MCF 10A (cell line): ENCODE measurements at regions not wholly inside any gene's neighbourhood (a gene's known extent, or its start where the extent isn't known, plus 50 kb on each side); places are given as distances from the start of the nearest gene placed in this dataset.

Experiments used
- BruUV-seq: library from RNA; stranded (reverse); fragments of 400-500 nt; replicated peaks from 2 replicates; lab custom pipeline; 2021; lab: Mats Ljungman, UMichigan
- CTCF ChIA-PET: fragments of 300-600 bp; sonication (Branson Sonifier 250); formaldehyde crosslinking; extraction: SDS; loops from one replicate; lab custom pipeline; 2021; ENCODE audit warnings: antibody characterized with exemption, inconsistent platforms; lab: Yijun Ruan, JAX
- POLR2A ChIA-PET: fragments of 300-600, 350-650 bp; sonication (Branson Sonifier 250); formaldehyde crosslinking; extraction: SDS; loops from one replicate; lab custom pipeline; 2020; ENCODE audit warnings: antibody characterized with exemption, inconsistent platforms; lab: Yijun Ruan, JAX
- DNase-seq: peaks from one replicate; pipeline ENCODE4 v3.0.0-alpha.2; 2018; ENCODE audit not compliant: unreplicated experiment
- H3K27ac Mint-ChIP-seq: one replicate; pipeline ENCODE4 v1.8.0; 2022; ENCODE audit warnings: mild to moderate bottlenecking, low read depth, mixed read lengths; ENCODE audit not compliant: unreplicated experiment
- H3K27me3 Mint-ChIP-seq: one replicate; pipeline ENCODE4 v1.8.0; 2022; ENCODE audit warnings: mixed read lengths; ENCODE audit not compliant: insufficient read depth, unreplicated experiment
- H3K36me3 Mint-ChIP-seq: one replicate; pipeline ENCODE4 v1.8.0; 2022; ENCODE audit warnings: mild to moderate bottlenecking, moderate library complexity, mixed read lengths; ENCODE audit not compliant: insufficient read depth, unreplicated experiment
- H3K4me1 Mint-ChIP-seq: one replicate; pipeline ENCODE4 v1.8.0; 2022; ENCODE audit warnings: mixed read lengths; ENCODE audit not compliant: insufficient read depth, unreplicated experiment
- H3K4me3 Mint-ChIP-seq: one replicate; pipeline ENCODE4 v1.8.0; 2022; ENCODE audit warnings: mild to moderate bottlenecking, moderate library complexity, mixed read lengths; ENCODE audit not compliant: unreplicated experiment
- H3K9me3 Mint-ChIP-seq: one replicate; pipeline ENCODE4 v1.8.0; 2022; ENCODE audit warnings: mixed read lengths; ENCODE audit not compliant: unreplicated experiment
- intact Hi-C: fragments of 100-400 bp; cut with micrococcal nuclease; formaldehyde crosslinking; loops from 2 replicates; pipeline ENCODE4 v1.14.1; 2022
- TF ChIP-seq, protein P1 (sequence below): fragments of 200-600 bp; IDR thresholded peaks from one replicate; pipeline ENCODE4 v1.8.0; 2022; ENCODE audit warnings: antibody characterized with exemption, mild to moderate bottlenecking; ENCODE audit not compliant: unreplicated experiment

DNA sequence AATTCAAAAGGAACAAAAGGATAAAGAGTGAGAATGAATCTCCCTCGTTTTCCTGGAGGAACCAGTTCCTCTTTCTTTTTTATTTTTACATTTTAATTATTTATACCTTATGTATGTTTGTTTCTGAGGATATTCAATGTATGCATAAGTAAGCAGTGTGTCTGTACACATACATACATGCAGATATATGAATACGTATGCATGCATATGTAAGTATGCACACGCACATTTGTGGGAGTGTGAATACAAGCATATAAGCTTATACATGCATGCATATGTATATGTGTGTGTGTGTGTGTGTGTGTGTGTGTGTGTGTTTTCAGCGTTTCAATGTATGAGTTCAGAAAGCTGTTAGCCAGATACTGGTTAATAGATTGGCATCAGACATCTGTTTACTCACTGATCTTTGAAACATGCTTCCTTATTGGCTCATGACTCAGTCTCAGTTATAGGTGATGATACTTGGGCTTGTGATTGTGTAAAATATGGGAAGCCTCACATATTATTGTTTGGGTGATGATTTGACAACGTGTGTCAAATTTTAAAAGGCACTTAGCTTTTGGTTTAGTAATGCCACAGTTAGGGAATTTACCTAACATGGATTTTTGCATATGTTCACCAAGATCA, 279.7 kb upstream of the TRIB2 start:
- H3K27me3 Mint-ChIP-seq, result no peaks in the 10 kb centered on the region
- no peaks in the 10 kb centered on the region for H3K36me3 Mint-ChIP-seq
- no peak overlapping the region for H3K27ac Mint-ChIP-seq
- no peaks in the 10 kb centered on the region for H3K9me3 Mint-ChIP-seq
- no TSS peak for BruUV-seq
- CTCF ChIA-PET, result interaction anchor here (0.6 to 1.5 kb wide), 4 partner anchors 8 to 570 kb away, joined by 3 to 5 read pairs (median 4); no protein-coding TSS in a partner anchor
- POLR2A ChIA-PET, result interaction anchor here (1.2 kb wide), 1 partner anchor 15 kb away, joined by 3 read pairs; no protein-coding TSS in a partner anchor
- DNase-seq, result no peak
- H3K4me1 Mint-ChIP-seq, result no peaks in the 10 kb centered on the region
- H3K4me3 Mint-ChIP-seq, result no peak overlapping the region
- TF ChIP-seq, protein P1, sequence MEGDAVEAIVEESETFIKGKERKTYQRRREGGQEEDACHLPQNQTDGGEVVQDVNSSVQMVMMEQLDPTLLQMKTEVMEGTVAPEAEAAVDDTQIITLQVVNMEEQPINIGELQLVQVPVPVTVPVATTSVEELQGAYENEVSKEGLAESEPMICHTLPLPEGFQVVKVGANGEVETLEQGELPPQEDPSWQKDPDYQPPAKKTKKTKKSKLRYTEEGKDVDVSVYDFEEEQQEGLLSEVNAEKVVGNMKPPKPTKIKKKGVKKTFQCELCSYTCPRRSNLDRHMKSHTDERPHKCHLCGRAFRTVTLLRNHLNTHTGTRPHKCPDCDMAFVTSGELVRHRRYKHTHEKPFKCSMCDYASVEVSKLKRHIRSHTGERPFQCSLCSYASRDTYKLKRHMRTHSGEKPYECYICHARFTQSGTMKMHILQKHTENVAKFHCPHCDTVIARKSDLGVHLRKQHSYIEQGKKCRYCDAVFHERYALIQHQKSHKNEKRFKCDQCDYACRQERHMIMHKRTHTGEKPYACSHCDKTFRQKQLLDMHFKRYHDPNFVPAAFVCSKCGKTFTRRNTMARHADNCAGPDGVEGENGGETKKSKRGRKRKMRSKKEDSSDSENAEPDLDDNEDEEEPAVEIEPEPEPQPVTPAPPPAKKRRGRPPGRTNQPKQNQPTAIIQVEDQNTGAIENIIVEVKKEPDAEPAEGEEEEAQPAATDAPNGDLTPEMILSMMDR, result no peak
- intact Hi-C loops, result no loop called here

DNA sequence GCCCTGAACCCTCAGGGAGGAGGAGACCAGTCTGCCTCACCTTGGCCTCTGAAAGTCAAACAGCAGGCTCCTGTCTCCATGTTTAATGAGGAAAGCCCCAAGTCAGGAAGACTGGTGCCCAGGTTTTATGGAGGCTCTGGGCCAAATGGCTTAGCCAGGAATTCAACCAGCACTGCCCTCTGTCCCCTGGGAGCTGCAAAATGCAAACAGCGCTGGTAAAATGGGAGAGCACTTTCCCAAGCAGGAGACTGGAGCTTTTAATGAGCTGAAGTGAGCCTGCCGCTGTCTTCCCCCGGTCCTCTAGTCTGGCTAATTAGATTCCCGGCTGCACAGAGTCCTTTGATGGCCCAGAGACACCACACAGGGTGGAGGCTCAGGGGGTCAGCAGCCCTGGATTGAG, 276.0 kb upstream of the TRIB2 start:
- TF ChIP-seq, protein P1, result no peak
- H3K27me3 Mint-ChIP-seq, result no peaks in the 10 kb centered on the region
- no peak overlapping the region for H3K27ac Mint-ChIP-seq
- H3K4me1 Mint-ChIP-seq, result peaks cover 6% of the 10 kb centered on the region
- intact Hi-C loops, result loop anchor here (5.0 kb wide), 1 partner anchor 262 kb away; no protein-coding TSS in a partner anchor
- no TSS peak for BruUV-seq
- ChIA-PET POLR2A (no interaction called here), CTCF (interaction anchor here (0.6 to 1.0 kb wide), 2 partner anchors 275 to 276 kb away, joined by 3 to 5 read pairs; partner anchors contain the start of gene TRIB2)
- no peaks in the 10 kb centered on the region for H3K9me3 Mint-ChIP-seq
- no peaks in the 10 kb centered on the region for H3K36me3 Mint-ChIP-seq
- no peak overlapping the region for H3K4me3 Mint-ChIP-seq
- no peak for DNase-seq

DNA sequence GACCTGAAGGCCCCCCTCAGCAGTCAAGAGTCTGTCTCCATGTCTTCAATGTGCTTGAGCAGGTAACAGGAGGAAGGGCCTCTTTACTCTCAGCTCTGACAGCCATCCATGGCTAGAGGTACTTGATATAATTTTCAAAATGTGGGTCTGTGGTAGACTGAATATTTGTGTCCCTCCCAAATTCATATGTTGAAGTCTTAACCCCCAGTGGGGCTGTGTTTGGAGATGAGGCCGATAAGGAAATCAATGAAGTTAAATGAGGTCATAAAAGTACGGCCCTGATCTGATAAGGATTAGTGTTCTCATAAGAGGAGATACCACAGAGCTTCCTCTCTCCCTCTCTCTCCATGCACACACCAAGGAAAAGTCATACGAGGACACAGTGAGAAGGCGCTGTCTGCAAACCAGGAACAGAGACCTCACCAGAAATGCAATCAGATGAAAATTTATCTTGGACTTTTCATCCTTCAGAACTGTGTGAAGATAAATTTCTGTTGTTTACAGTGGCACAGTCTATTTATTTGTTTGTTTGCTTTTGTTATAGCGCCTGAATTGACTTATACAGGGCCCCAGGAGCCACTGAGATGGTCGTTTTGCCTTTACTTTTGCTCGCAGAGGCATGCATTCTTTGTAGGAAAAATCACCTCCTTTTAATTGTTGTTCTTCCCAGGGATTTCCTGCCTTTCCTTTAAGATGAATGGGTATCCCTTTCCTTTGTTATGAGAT, 274.8 kb upstream of the TRIB2 start:
- intact Hi-C loops, result loop anchor here (5.0 kb wide), 1 partner anchor 260 kb away; no protein-coding TSS in a partner anchor
- ChIA-PET POLR2A (interaction anchor here (0.6 to 1.0 kb wide), 5 partner anchors 10 to 247 kb away, joined by 3 to 9 read pairs (median 3); no protein-coding TSS in a partner anchor), CTCF (interaction anchor here (1.0 to 1.1 kb wide), 2 partner anchors 9 to 275 kb away, joined by 3 to 6 read pairs; partner anchors contain the start of gene TRIB2)
- Mint-ChIP-seq H3K36me3 (no peaks in the 10 kb centered on the region), H3K27me3 (no peaks in the 10 kb centered on the region), H3K4me3 (no peak overlapping the region), H3K4me1 (peaks cover 6% of the 10 kb centered on the region), H3K27ac (no peak overlapping the region), H3K9me3 (no peaks in the 10 kb centered on the region)
- DNase-seq, result no peak
- TF ChIP-seq, protein P1, result no peak
- BruUV-seq, result no TSS peak

DNA sequence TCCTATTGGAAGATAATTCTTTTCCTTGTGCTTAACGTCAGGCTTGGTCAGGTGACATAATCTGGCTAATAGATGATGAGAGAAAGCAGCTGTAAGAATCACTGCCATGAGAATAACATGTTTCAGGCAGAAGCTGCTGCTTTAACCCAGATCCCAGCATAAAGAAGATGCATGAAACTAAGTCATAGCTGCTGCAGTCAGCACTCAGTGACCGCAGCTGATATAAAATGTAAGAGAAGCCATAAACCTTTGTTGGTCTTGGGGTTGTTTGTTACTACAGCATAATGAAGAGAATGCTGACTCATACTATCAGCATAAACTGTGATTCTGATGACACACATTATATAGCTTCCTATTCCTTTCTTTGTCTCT, 274.3 kb upstream of the TRIB2 start:
- CTCF ChIA-PET, result interaction anchor here (1.0 to 1.1 kb wide), 3 partner anchors 10 to 613 kb away, joined by 3 to 6 read pairs (median 5); partner anchors contain the start of gene TRIB2
- BruUV-seq, result no TSS peak
- intact Hi-C loops, result loop anchor here (5.0 kb wide), 1 partner anchor 260 kb away; no protein-coding TSS in a partner anchor
- DNase-seq, result no peak
- Mint-ChIP-seq H3K27me3 (no peaks in the 10 kb centered on the region), H3K27ac (no peak overlapping the region), H3K9me3 (no peaks in the 10 kb centered on the region), H3K4me3 (no peak overlapping the region), H3K36me3 (no peaks in the 10 kb centered on the region), H3K4me1 (peaks cover 6% of the 10 kb centered on the region)
- POLR2A ChIA-PET, result interaction anchor here (0.6 to 1.0 kb wide), 4 partner anchors 9 to 94 kb away, joined by 3 to 9 read pairs (median 4); no protein-coding TSS in a partner anchor
- TF ChIP-seq, protein P1, result no peak
